UCSD-AML1 (cell line): ENCODE measurements at regions not wholly inside any gene's neighbourhood (a gene's known extent, or its start where the extent isn't known, plus 50 kb on each side); places are given as distances from the start of the nearest gene placed in this dataset.

Experiments
- DNase-seq: peaks from one replicate; lab custom pipeline; 2025; ENCODE audit not compliant: unreplicated experiment; lab: John Stamatoyannopoulos, UW

DNA sequence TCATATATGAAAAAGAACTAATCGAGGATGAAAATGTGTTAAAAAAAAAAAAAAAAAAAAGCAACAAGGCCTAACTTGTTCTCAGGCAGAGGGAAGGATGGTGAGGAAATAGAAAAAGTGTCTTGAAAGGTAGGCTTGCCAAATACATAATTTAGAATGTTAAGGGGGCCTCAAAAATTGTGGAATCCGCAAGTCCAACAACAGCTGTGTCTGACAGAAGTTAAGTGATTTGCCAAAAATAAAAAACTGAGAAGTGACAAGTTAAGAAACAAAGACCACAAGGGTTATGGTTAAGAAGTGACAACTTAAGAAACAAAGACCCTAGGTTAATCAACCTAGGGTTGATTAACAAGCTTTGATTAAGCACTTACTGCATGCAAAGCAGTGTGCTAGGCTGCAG, 110.6 kb downstream of the P2RY1 start:
- DNase-seq = no peak

DNA sequence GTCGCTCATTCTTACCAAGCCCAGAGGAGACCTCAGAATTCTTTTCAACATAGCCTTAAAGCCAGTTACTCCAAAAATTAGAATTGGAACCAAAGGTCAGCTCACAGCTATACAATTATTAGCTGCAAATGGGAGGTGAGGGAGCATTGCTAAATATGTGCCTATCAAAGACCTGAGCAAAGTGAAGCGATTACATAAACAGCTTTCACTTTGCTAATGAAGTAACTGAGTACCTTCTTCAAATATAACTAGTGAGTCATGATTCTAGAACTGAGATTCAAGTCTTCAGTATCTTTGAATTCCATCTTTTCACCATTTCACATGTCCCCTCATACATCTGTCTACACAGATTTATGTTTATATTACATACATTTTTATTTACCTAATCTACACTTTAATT, 122.6 kb downstream of the P2RY1 start:
- DNase-seq = no peak

DNA sequence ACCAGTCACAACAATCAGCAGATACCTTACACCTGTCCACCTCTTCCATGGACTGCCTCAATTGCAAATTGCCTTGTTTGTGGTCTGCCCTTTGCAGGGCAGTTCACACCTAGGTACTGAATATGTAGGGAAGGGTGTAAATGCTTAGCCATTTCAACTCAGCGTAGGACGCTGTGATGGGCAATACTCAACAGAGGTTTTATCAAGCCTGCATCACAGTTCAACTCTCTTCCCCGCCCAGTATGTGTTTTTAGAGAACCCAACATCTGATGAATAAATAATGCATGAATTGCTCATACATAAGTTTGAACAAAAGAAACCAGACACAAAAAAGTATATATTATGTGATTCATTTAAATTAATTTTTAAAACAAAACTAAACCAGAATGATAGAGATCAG, 124.4 kb downstream of the P2RY1 start:
- DNase-seq = no peak

DNA sequence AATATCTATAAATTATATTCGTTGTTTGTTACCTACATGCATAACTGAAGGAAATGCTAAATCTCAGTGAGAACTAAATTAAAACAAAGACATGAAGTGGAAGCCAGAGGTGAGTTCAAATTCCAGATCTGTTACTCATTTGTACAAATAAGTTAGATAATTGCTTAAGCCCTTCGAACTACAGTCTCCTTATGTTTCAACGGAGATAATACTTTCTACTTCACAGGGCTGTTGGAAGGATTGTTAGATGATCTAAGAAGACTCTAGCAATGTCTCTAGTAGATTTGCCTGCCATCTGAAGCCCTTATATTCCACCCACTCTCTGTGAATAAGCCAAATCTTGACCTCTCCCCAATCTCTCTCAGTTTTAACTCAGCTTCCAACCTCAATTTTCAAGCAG, 125.8 kb downstream of the P2RY1 start:
- no peak for DNase-seq

DNA sequence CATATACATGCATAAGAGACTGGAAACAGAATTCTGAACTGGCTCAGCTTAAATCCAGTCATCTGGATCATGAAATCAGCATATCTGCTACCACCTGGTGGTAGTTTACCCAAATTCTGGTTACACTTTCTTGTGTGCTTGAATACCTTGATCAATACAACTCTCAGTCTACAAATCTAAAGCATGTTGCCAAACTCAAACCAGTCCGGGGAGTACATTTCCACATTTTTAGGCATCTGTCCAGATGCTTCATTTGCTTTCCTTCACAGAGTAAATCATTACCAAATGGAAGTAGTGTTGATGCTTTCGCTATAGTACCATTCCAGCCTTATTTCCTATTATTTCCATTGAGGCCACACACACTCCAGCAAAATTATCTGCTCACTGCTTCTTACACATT, 126.4 kb downstream of the P2RY1 start:
- DNase-seq = no peak

DNA sequence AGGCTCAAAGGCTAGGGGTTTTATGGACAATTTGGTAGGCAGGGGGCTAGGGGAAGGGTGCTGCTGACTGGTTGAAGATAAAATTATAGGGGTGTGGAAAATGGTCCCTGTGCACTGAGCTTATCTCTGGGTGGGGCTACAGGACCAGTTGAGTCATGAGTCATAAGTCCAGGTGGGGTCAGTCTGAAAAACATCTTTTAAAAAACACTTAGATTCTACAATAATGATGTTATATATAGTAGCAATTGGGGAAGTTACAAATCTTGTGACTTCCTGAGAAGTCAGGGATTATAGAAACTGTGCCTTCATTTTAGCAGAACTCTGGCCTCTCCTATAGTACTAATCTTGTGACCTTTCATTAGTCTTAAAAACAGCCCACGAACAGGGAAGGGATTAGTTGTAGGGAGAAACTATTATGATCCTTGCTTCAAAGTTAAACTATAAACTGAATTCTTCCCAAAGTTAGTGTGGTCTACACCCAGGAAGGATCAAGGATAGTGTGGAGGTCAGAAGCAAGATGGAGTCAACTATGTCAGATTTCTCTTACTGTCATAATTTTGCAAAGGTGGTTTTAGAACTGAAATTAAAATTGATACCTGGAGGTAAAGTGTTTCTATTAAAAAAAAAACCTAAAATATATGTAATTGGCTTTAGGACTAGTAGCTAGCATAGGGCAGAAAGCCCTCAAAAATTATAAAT, 130.1 kb downstream of the P2RY1 start:
- no peak for DNase-seq

DNA sequence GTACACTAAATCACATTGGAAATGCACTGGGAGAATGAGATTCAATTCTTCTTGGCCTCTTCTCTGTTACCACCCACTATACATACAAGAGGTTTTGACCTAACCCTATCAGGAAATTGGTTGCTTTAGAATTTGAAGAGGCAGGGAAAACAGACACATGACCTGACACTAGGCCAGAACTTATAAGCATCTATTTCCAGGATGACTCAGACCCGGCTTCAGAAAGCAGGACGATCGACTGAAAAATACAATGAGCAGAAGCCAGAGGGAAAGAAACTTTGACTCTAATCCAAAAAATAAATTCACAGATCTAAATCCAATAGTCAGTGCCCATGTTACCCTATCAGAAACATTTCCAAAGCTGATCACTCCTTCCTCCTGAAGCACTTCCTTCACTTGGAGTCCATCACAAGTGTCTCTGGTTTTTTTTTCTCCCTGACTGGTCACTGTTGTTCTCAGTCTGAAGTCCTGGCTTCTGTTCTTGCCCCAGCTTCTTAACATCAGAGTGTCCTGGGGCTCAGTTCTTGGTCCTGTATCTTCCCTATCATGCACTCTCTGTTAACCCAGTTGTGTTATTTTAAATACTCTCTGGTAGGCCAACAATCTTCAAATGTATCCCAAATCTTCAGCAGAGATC, 133.6 kb downstream of the P2RY1 start:
- DNase-seq = no peak

DNA sequence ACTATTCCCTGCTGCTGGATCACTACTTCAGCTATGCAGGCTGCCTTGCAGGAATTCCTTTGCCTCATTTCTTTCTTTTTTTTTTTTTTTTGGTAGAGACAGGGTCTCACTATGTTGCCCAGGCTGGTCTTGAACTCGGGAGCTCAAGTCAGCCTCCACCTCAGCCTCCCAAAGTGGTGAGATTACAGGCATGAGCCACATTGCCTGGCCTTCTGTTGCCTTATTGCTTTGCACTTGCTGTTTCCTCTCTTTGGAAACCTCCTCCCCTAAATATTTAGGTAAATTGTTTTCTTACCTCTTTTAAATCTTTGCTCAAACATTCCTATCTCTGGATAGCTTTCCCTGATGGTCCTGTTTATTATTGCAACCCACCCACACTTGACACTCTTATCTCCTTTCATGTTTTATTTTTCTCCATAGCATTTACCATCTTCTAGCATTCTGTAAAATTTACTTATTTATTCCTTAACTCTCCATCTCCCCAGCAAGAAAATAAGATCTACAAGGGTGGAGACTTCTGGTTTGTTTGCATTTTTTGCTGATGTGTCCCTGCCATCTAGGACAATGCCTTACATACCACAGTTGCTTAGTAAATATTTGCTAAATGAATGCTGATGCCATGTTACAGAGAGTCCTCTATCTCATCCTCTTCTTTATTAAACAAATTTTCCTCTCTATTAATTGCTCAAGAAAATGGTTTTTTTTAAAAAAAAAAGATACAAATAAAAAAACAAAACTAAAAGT, 134.8 kb downstream of the P2RY1 start:
- DNase-seq = no peak

DNA sequence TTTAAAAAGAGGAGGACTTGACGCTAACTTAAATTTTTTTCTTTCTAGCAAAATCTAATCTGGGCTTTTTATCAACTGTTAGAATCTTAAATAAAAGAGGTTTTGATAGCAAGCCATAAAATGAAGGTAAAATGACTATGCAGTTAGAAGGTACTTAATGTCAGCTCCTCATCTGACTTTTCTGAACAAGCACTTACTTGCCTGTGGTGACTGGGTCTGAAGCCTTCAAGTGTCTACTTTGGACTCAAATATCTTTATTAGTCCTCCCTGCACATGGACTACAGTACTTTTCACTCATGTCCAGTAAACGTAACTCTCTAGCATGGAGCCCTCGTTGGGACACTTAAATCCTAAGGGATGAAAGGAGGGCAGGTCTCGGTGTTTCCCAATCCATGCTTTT, 135.9 kb downstream of the P2RY1 start:
- no peak for DNase-seq

DNA sequence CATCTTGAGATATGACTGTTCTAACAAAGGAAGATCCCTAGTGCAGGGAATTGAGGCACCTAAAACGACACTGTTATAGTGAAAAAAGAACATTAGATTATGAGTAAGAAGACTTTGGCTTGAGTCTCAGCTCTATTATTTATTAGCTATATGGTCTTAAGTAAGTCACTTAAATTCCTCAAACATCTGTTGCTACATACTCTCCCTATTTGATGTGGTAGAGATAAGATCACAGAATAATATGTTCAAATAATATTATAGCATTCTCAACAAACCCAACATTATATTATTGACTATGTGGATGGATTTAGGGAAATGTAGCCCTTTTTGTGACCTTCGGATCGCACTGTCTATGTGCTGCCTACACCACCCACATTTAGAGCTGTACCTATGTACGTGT, 136.9 kb downstream of the P2RY1 start:
- DNase-seq = no peak

DNA sequence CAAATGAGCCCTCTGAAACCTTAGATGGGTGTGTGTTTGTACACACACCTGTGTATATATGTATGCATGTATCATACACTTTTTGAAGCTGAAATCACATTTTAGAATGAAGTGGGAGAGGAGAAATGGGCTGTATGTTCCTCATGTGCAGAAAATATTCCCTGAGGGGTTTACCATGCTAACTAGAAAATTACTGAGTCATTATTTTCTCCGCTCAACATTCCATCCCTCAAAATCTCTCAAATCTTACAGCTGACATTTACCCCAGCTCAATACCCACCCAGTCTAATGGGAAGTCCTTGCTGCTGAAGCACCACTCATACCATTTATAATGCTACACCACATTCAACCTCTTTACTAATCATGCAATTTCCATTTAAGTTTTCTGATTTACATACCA, 138.6 kb downstream of the P2RY1 start:
- no peak for DNase-seq

DNA sequence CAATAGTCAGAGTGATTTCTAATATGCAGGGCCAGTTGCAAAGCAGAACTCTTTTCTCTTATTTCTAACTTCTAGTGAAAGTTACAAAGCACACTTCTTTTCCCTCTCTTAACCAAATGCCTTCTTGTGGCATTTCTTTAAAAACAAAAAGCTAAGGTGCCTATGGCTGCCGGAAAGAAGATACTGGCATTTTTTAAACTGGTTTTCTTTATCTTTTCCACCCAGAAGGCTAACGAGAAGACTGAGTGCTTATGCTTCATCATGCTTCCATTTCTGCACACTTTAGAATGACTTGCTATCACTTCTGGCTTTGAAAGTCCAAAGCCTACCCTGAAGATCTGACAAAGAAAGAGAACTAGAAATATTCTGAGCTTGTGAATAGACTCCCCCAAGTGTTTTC, 141.3 kb downstream of the P2RY1 start:
- no peak for DNase-seq

DNA sequence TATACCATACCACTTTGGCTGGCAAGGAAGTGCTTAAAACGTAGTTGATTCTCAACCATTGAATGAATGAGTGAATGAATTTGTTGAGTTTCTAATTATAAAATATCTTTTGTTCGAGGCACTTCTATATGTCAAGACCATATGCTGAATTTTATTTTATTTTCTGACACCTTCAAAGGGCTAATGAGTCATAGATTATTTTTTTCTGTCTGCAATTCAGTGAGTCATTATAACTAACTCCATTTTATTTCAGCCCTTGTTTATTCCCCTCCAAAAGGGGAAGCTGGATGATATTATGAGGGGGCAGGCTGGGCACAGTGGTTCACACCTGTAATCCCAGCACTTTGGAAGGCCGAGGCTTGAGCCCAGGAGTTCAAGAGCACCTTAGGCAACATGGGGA, 142.4 kb downstream of the P2RY1 start:
- DNase-seq = no peak

DNA sequence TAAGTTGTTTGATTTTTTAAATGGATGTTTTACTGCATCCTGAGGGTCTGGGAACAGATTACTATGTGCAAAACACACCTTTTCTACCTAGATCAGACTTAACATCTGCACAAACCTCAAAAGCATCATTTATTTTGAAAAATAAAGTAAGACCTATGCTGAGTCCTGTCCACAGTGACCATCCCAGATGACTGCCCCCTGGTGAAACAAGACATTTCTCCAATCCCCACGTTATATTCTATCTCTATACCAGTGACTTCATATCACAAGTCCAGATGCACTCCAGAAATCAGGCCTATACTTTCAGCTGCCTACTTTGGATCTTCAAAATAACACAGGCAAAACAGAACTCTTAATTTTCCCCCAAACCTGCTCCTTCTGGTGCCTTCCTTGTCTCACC, 143.2 kb downstream of the P2RY1 start:
- no peak for DNase-seq

DNA sequence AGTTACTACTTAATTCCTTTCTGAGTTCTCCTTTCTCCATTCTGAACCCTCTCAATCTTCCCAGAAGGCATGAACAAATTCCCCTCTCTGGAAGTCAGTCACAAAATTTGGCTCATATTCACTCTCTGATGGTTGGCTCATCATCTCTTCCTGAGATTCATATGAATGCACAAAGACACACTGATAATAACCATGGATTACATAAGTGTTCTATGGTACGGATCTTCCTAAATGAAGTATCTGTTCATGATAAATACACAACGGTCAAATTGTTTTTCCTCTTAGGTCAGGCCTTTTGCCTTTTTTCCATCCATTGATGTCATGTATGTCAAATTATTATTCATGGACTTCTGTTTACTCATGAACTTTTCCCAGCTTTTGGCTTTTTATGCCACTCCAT, 162.6 kb downstream of the P2RY1 start:
- DNase-seq = no peak

DNA sequence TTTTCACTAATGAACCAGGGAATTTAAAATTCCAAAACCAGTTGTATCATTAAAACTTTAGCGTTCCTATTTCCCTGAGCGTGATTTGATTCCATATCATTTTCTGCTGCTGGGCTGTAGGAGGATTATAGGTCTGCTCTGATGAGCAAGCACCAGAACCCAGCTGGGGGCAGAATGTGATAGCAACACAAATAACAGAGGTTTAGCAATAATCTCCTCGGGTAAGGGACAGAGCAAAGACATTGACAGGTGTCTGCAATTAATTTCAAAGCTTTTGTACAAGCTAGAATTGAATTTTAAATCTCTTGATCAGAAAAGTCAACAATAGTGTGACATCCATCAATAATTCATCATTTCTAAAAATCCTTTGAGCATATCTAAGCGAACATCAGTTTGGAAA, 163.4 kb upstream of the RAP2B start:
- DNase-seq = no peak

DNA sequence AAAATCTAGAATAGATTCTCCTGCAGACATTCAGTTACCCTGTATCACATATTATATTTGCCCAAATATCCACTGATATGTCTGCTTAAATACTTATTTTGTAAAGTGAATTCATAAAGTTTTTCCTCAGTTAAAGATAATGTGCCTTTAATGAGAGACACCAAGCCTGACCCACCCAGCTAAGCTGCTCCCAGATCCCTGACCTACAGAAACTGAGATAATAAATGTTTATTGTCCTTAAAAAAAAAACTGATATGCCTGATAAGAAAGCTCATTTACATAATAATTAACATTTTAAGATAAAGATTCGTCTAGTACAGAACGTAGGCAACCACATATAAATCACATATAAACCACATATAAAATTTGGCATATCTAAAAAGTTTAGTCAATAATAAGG, 161.7 kb upstream of the RAP2B start:
- no peak for DNase-seq

DNA sequence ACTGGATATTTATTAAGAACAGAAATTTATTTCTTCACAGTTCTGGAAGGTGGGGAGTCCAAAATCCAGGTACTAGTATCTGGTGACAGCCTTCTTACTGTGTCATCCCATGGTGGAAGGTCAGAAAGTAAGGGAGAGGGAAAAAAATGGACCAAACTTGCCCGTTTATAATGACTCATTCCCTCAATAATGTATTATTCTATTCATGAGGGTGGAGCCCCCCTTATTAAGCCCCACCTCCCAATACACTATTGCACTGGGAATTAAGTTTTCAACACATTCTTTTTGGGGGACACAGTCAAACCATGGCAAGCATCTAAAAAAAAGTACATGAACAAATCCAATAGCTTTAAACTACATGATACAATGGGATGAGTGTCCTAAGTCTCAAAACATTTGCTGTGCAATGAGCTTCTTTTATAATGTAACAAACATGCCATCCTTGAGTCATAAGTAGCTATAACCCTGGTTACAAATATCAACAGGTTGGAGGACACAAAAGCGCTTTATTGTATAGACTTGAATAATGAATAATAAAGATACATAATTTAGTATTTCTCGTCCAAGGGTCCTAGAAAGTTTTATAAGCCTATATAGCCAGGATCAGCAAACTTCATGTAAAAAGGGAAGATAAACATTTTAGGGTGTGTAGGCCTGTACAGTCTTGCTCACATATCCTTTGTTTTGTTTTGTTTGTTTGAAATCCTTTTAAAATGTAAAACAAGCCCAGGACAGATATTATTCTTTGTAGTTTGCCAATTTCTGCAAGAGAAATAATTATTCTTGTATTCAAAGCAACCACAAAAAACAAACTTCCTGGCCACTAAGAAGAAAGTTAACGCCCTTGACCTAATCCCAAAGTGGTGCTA, 160.6 kb upstream of the RAP2B start:
- DNase-seq = no peak

DNA sequence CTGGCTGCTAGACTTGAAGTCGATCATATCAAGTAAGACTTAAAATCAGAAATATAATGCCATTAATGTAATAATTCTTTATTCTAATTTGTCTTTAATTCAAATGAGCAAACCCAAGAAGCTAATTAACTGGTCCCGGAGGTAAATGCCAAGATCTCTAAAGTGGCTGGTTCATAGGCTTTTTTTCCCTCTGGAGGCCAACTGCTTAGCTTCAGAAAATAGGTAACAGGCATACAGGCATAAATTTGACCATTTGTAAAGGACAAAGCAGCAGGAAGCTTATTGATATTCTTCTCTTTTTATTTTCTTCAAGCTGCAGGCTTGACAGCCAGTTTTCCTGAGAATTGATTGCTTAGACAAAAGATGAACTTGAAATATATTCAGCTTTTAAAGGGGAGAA, 158.6 kb upstream of the RAP2B start:
- no peak for DNase-seq

DNA sequence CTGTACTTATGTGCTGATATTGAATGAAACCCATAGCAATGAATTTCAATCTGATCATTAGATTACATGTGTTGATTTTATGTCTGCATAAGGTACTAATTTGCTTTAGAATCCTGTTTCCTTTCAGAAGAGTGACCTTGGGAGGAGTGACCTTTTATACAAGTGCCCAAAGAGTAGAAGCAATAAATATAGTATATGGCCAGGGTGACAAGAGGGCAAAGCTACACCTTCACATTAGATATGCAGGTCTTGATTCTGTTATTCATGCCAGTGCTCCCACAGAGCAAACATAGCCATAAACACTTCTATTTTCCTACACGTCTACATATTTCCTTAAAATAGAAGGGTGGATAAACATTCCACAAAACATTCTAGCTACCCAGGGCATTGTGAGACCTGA, 158.2 kb upstream of the RAP2B start:
- no peak for DNase-seq

DNA sequence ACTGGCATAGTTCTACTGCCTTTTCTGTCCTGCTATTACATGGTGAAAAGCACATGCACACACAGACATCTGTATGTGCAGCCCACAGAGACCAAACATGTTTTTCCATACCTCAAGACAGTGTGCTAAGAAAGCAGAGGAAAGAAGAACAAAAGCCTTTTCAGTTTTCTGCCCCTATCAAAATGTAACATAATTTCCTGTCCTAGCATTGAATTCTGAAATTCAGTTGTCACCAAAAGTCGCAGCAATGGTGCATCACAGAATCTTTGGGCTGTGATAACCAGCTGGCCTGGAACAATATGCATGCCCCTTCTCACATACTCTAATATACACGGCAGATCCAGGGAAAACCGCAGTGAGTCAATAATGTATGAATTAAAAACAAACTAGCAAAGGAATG, 153.8 kb upstream of the RAP2B start:
- DNase-seq = no peak

DNA sequence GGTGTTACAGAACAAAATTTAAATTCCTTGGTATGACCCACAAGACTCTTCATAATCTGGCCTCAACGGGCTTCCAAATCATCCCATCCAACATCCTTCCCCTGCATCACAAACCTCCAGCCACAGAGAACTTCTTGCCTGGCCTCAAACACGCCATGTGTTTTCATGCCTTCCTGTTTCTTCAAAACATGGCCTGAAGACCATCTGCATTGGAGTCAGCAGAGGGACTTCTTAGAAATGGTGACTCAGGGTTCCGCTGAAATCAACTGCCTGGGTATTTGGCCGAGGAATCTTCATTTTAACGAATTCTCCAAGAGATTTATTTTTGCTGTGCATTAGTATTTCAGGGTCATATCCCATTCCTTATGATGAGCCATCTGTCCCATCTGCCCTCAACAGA, 138.1 kb upstream of the RAP2B start:
- peak; percentile 14 for DNase-seq
